Esophagus squamous epithelium (tissue), 5 donors: ENCODE measurements at regions not wholly inside any gene's neighbourhood (a gene's known extent, or its start where the extent isn't known, plus 50 kb on each side); places are given as distances from the start of the nearest gene placed in this dataset.

Experiments used
- DNase-seq: peaks from one replicate; lab custom pipeline; 2025; lab: John Stamatoyannopoulos, UW
- H3K27ac ChIP-seq, 4 donors: fragments of 200-600 bp; sonication (generic); one replicate each; pipeline ENCODE4 v1.5.1; 2016 to 2019; ENCODE audit warnings: mild to moderate bottlenecking in 1 of 4
- H3K27me3 ChIP-seq, 4 donors: fragments of 200-600 bp; sonication (generic); 1 replicate in 3 of 4; 2 replicates in 1 of 4; pipeline versions ENCODE4 v1.5.1 to v1.6.0; 2017 to 2021; ENCODE audit warnings: antibody characterized with exemption in 1 of 4
- H3K36me3 ChIP-seq, 3 donors: fragments of 200-600 bp; sonication (generic); one replicate each; pipeline ENCODE4 v1.5.1; 2016 to 2019
- H3K4me1 ChIP-seq, 3 donors: fragments of 200-600 bp; sonication (generic); one replicate each; pipeline ENCODE4 v1.5.1; 2017 to 2019
- H3K4me3 ChIP-seq, 4 donors: fragments of 200-600 bp; sonication (generic); 1 replicate in 3 of 4; 2 replicates in 1 of 4; pipeline ENCODE4 v1.5.1; 2016 to 2019; ENCODE audit warnings: mild to moderate bottlenecking in 2 of 4, moderate library complexity in 1 of 4
- H3K9me3 ChIP-seq, 3 donors: fragments of 200-600 bp; sonication (generic); one replicate each; pipeline ENCODE4 v1.5.1; 2016 to 2019
- POLR2A ChIP-seq, 4 donors: fragments of 450-650 bp; IDR thresholded peaks; one replicate each; pipeline ENCODE4 v1.6.1; 2017; ENCODE audit warnings: antibody characterized with exemption in 4 of 4, mild to moderate bottlenecking in 4 of 4, moderate library complexity in 3 of 4
- WGBS, 2 donors: methylation state at CpG; one replicate each; pipeline ENCODE4 v1.1.5; 2018; 5-methylcytosine and 5-hydroxymethylcytosine counted together
- intact Hi-C: fragments of 100-400 bp; cut with DNase I; formaldehyde crosslinking; loops from one replicate; pipeline ENCODE4 v1.15.0; 2022
- TF ChIP-seq, protein P1 (sequence below), 6 experiments: fragments of 450-650 bp in 4 of 6; fragments of 200-600 bp in 2 of 6; sonication (generic) in 2 of 6; IDR thresholded peaks; one replicate each; pipeline ENCODE4 v1.5.1; 2016 to 2019; ENCODE audit warnings: antibody characterized with exemption in 6 of 6, mild to moderate bottlenecking in 4 of 6, moderate library complexity in 4 of 6
- donor health status: DM: yes; HTN: yes; CAD: no.

DNA sequence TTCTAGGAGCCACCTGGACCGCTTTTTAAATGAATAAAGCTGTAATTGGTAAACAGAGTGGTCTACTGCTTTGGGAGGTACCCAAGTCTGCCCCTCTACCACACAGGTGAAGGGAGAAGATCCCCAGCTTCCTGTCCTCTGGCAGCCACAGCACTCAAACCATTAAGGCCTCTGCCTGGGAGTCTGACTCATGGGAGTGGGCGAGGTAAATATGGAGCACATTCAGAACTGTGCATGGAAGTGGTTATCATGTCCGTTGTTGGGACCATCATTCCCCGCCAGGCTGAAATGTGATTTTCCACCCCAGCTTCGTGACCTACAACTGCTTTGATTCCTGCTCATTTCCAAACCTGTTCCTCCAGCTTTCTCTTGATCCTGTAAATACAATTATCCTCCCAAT lies 59.5 kb upstream of the ALDH1B1 start:
- Histone ChIP-seq H3K27ac (no peak overlapping the region), H3K27me3 (peaks cover 0 to 4% (median 0%) of the 10 kb centered on the region in 4 donors), H3K9me3 (no peaks in the 10 kb centered on the region), H3K4me3 (no peak overlapping the region), H3K36me3 (no peaks in the 10 kb centered on the region), H3K4me1 (peaks cover 0 to 13% (median 0%) of the 10 kb centered on the region in 3 donors)
- intact Hi-C loops, result no loop called here
- no peak for TF ChIP-seq POLR2A (IDR thresholded peaks at IDR 0.05)
- TF ChIP-seq, protein P1, sequence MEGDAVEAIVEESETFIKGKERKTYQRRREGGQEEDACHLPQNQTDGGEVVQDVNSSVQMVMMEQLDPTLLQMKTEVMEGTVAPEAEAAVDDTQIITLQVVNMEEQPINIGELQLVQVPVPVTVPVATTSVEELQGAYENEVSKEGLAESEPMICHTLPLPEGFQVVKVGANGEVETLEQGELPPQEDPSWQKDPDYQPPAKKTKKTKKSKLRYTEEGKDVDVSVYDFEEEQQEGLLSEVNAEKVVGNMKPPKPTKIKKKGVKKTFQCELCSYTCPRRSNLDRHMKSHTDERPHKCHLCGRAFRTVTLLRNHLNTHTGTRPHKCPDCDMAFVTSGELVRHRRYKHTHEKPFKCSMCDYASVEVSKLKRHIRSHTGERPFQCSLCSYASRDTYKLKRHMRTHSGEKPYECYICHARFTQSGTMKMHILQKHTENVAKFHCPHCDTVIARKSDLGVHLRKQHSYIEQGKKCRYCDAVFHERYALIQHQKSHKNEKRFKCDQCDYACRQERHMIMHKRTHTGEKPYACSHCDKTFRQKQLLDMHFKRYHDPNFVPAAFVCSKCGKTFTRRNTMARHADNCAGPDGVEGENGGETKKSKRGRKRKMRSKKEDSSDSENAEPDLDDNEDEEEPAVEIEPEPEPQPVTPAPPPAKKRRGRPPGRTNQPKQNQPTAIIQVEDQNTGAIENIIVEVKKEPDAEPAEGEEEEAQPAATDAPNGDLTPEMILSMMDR (IDR thresholded peaks at IDR 0.05), result no peak
- 63 to 71% methylated on average over 5 of the region's 5 CpGs for WGBS, 2 donors
- DNase-seq, result no peak

DNA sequence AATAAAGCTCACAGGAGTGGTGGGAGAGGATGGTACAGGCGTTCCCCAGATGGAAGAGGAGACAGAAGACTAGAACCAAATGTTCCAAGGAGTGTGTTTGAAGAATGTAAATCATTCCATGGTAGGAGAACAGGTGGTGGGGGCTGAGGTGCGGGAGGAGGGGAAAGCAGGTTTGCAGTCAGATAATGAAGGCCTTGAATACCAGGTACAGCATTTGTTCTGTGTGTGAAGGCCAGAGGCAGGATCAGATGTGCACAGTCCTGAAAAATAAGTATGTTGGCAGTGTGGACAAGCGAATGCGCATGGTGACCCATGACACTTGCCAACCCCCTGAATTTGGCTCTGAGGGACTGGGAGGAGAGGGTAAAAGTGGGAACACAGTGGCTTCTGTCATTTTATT lies 59.9 kb upstream of the ALDH1B1 start:
- no peaks in the 10 kb centered on the region for H3K36me3 ChIP-seq
- no peak for DNase-seq
- WGBS, 2 donors, result 93 to 96% methylated on average over 4 of the region's 4 CpGs
- no peaks in the 10 kb centered on the region for H3K9me3 ChIP-seq
- H3K27ac ChIP-seq, result no peak overlapping the region
- H3K4me3 ChIP-seq, result no peak overlapping the region
- no peak for TF ChIP-seq POLR2A (IDR thresholded peaks at IDR 0.05)
- TF ChIP-seq, protein P1 (IDR thresholded peaks at IDR 0.05), result no peak
- H3K4me1 ChIP-seq, result peaks cover 0 to 9% (median 0%) of the 10 kb centered on the region in 3 donors
- peaks cover 0 to 4% (median 0%) of the 10 kb centered on the region in 4 donors for H3K27me3 ChIP-seq
- intact Hi-C loops, result no loop called here

DNA sequence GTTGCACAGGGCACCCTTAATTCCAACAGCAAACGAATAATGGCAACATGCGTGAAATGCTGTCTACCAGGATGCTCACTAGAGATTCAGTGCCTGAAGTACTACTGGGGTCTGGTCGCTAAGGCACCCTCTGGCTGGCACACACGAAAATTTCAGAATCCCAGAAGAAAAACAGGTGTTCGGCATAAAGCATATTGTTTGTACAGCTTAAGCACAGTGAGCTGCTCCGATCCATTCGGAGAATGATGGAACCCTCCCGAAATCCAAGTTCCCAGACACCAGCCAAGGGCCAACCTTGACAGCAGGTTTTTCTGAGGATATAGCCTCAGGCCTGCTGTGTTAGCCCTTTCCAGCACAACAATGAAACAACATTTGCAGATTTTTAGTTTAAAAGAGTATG lies 61.4 kb upstream of the ALDH1B1 start:
- Histone ChIP-seq H3K27me3 (no peaks in the 10 kb centered on the region), H3K36me3 (no peaks in the 10 kb centered on the region), H3K4me3 (no peak overlapping the region), H3K9me3 (no peaks in the 10 kb centered on the region), H3K4me1 (no peaks in the 10 kb centered on the region), H3K27ac (no peak overlapping the region)
- 90 to 96% methylated on average over 7 to 8 of the region's 8 CpGs for WGBS, 2 donors
- intact Hi-C loops, result no loop called here
- no peak for DNase-seq
- TF ChIP-seq POLR2A (IDR thresholded peaks at IDR 0.05), result no peak
- TF ChIP-seq, protein P1 (IDR thresholded peaks at IDR 0.05), result no peak

DNA sequence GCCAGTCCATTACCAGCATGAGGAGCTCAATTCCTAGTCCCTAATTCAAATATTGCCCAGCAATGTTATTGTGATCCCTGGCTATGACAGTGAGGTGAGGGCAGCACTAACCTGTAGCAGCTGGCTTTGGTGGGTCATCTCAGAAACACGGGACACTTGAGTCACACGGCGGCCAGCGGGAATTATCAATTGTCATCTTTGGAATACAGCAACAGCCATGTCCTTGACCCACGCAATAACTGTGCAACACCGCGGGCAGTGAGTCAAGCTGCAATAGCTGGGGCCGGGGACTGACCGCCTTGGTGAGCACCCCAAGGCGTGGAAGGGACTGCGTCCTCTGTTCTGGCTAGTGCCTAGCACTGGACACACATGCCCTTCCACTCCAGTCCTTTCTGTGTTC lies 62.5 kb upstream of the ALDH1B1 start:
- 89% methylated on average over 11 of the region's 11 CpGs; no CpG with 5 or more reads in 1 of the 2 donors for WGBS, 2 donors
- no peak overlapping the region for H3K27ac ChIP-seq
- H3K36me3 ChIP-seq, result no peaks in the 10 kb centered on the region
- no peak for TF ChIP-seq POLR2A (IDR thresholded peaks at IDR 0.05)
- TF ChIP-seq, protein P1 (IDR thresholded peaks at IDR 0.05), result no peak
- intact Hi-C loops, result no loop called here
- H3K9me3 ChIP-seq, result no peaks in the 10 kb centered on the region
- H3K4me1 ChIP-seq, result no peaks in the 10 kb centered on the region
- no peaks in the 10 kb centered on the region for H3K27me3 ChIP-seq
- DNase-seq, result no peak
- H3K4me3 ChIP-seq, result no peak overlapping the region

DNA sequence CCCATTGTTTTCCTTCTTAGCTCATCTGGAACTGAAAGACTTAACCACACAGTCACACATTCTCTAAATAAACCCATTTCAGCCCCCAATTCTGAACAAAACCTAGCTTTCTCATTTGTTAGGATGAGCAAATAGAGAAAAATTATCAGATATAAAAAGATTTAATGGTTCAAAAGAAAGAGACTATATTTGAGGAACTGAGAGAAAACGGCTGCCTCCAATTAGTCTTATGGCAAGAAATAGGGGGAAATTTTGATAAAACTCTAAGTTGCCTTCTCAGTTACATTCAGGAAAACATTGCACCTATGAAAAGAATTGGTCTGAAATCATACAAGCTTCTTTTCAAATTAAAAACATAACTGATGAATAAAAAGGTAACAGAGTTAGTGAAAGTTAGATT lies 63.7 kb upstream of the ALDH1B1 start:
- intact Hi-C loops, result no loop called here
- no peaks in the 10 kb centered on the region for H3K36me3 ChIP-seq
- H3K4me3 ChIP-seq, result no peak overlapping the region
- H3K9me3 ChIP-seq, result no peaks in the 10 kb centered on the region
- no peak overlapping the region for H3K27ac ChIP-seq
- 70 to 81% methylated on average over 1 of the region's 1 CpG for WGBS, 2 donors
- H3K27me3 ChIP-seq, result no peaks in the 10 kb centered on the region
- TF ChIP-seq, protein P1 (IDR thresholded peaks at IDR 0.05), result no peak
- TF ChIP-seq POLR2A (IDR thresholded peaks at IDR 0.05), result no peak
- H3K4me1 ChIP-seq, result no peaks in the 10 kb centered on the region
- DNase-seq, result no peak
